ENCODE measurements at regions not wholly inside any gene's neighbourhood (a gene's known extent, or its start where the extent isn't known, plus 50 kb on each side); places are given as distances from the start of the nearest gene placed in this dataset.

GRCh38 chr2:194946826-194947225, 710.2 kb upstream of the SLC39A10 start:
- Histone ChIP-seq H3K36me3 (ENCODE audit: control insufficient read depth in 2 of 2, extremely low read depth in 1 of 2, insufficient read depth in 2 of 2, low read length in 2 of 2) (no peaks in the 10 kb centered on the region), H3K27me3 (ENCODE audit: control insufficient read depth in 2 of 2, insufficient read depth in 2 of 2, low read length in 2 of 2) (no peaks in the 10 kb centered on the region), H3K9me3 (replicated peaks; ENCODE audit: control insufficient read depth, insufficient read depth, low read length) (no peaks in the 10 kb centered on the region), H3K27ac (ENCODE audit: insufficient read depth, low read depth, low read length) (no peak overlapping the region), H3K9ac (replicated peaks; ENCODE audit: extremely low read depth, insufficient read depth, low read length) (no peak overlapping the region), H3K4me1 (ENCODE audit: control insufficient read depth, extremely low read depth, insufficient read depth, low read length) (no peaks in the 10 kb centered on the region), H3K4me2 (ENCODE audit: insufficient read depth, low read length) (no peak overlapping the region), H3K9me1 (replicated peaks; ENCODE audit: control insufficient read depth, extremely low read depth, insufficient read depth, low read length) (no peaks in the 10 kb centered on the region), H2AFZ (ENCODE audit: low read depth, low read length) (no peak overlapping the region), H3K79me2 (ENCODE audit: control insufficient read depth, insufficient read depth, low read length) (no peaks in the 10 kb centered on the region), H3K4me3 (replicated peaks in 1 of 3; ENCODE audit: insufficient read depth in 1 of 3, low read depth in 1 of 3, low read length in 3 of 3) (no peak overlapping the region), H4K20me1 (replicated peaks; ENCODE audit: control insufficient read depth, extremely low read depth, insufficient read depth, low read length) (no peaks in the 10 kb centered on the region)
- intact Hi-C loops (cut with micrococcal nuclease), result no loop called here
- CTCF ChIA-PET, result no interaction called here
- dilution Hi-C loops (cut with MboI; ENCODE audit: extremely low pct_ligation_motif_present, low sequenced_read_pairs), result no loop called here
- TF ChIP-seq MYC (IDR thresholded peaks at IDR 0.05; ENCODE audit: low read depth, low read length) (no peak), FOS (IDR thresholded peaks at IDR 0.05; ENCODE audit: borderline replicate concordance, insufficient read depth, low read length) (no peak), JUN (IDR thresholded peaks at IDR 0.05; ENCODE audit: borderline replicate concordance, insufficient read depth, insufficient read length, low read depth) (no peak)
- TF ChIP-seq, protein P1, sequence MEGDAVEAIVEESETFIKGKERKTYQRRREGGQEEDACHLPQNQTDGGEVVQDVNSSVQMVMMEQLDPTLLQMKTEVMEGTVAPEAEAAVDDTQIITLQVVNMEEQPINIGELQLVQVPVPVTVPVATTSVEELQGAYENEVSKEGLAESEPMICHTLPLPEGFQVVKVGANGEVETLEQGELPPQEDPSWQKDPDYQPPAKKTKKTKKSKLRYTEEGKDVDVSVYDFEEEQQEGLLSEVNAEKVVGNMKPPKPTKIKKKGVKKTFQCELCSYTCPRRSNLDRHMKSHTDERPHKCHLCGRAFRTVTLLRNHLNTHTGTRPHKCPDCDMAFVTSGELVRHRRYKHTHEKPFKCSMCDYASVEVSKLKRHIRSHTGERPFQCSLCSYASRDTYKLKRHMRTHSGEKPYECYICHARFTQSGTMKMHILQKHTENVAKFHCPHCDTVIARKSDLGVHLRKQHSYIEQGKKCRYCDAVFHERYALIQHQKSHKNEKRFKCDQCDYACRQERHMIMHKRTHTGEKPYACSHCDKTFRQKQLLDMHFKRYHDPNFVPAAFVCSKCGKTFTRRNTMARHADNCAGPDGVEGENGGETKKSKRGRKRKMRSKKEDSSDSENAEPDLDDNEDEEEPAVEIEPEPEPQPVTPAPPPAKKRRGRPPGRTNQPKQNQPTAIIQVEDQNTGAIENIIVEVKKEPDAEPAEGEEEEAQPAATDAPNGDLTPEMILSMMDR (IDR thresholded peaks at IDR 0.05; ENCODE audit: extremely low read depth in 1 of 2, insufficient read depth in 1 of 2, low read depth in 1 of 2, low read length in 2 of 2), result no peak
- no peak for DNase-seq (ENCODE audit: low read depth, low spot score)
- BruUV-seq (replicated peaks), result no TSS peak
- FAIRE-seq, result no peak
- POLR2A ChIA-PET, result no interaction called here

GRCh38 chr2:194938066-194938465, 719.0 kb upstream of the SLC39A10 start:
- no peak for FAIRE-seq
- Histone ChIP-seq H3K9ac (replicated peaks; ENCODE audit: extremely low read depth, insufficient read depth, low read length) (no peak overlapping the region), H3K27me3 (ENCODE audit: control insufficient read depth in 2 of 2, insufficient read depth in 2 of 2, low read length in 2 of 2) (no peaks in the 10 kb centered on the region), H4K20me1 (replicated peaks; ENCODE audit: control insufficient read depth, extremely low read depth, insufficient read depth, low read length) (no peaks in the 10 kb centered on the region), H3K36me3 (ENCODE audit: control insufficient read depth in 2 of 2, extremely low read depth in 1 of 2, insufficient read depth in 2 of 2, low read length in 2 of 2) (no peaks in the 10 kb centered on the region), H3K4me2 (ENCODE audit: insufficient read depth, low read length) (no peak overlapping the region), H3K9me3 (replicated peaks; ENCODE audit: control insufficient read depth, insufficient read depth, low read length) (peaks cover 2% of the 10 kb centered on the region), H3K4me1 (ENCODE audit: control insufficient read depth, extremely low read depth, insufficient read depth, low read length) (no peaks in the 10 kb centered on the region), H3K4me3 (replicated peaks in 1 of 3; ENCODE audit: insufficient read depth in 1 of 3, low read depth in 1 of 3, low read length in 3 of 3) (no peak overlapping the region), H3K27ac (ENCODE audit: insufficient read depth, low read depth, low read length) (no peak overlapping the region), H3K79me2 (ENCODE audit: control insufficient read depth, insufficient read depth, low read length) (no peaks in the 10 kb centered on the region), H3K9me1 (replicated peaks; ENCODE audit: control insufficient read depth, extremely low read depth, insufficient read depth, low read length) (no peaks in the 10 kb centered on the region), H2AFZ (ENCODE audit: low read depth, low read length) (no peak overlapping the region)
- intact Hi-C loops (cut with micrococcal nuclease) (no loop called here), dilution Hi-C loops (cut with MboI; ENCODE audit: extremely low pct_ligation_motif_present, low sequenced_read_pairs) (no loop called here)
- BruUV-seq (replicated peaks), result no TSS peak
- DNase-seq (ENCODE audit: low read depth, low spot score), result no peak
- TF ChIP-seq FOS (IDR thresholded peaks at IDR 0.05; ENCODE audit: borderline replicate concordance, insufficient read depth, low read length) (no peak), EZH2 (IDR thresholded peaks at IDR 0.05; ENCODE audit: borderline replicate concordance, low read depth, low read length, severe bottlenecking) (no peak), POLR2A (IDR thresholded peaks at IDR 0.05; ENCODE audit: low read depth, low read length) (no peak), JUN (IDR thresholded peaks at IDR 0.05; ENCODE audit: borderline replicate concordance, insufficient read depth, insufficient read length, low read depth) (no peak), POLR2AphosphoS5 (IDR thresholded peaks at IDR 0.05; ENCODE audit: insufficient read depth, low read depth, low read length) (no peak), MAX (IDR thresholded peaks at IDR 0.05; ENCODE audit: insufficient read depth, insufficient read length) (no peak), MYC (IDR thresholded peaks at IDR 0.05; ENCODE audit: low read depth, low read length) (no peak), GATA2 (IDR thresholded peaks at IDR 0.05; ENCODE audit: insufficient read depth, insufficient read length, low read depth, low read length) (no peak)
- TF ChIP-seq, protein P1 (IDR thresholded peaks at IDR 0.05; ENCODE audit: extremely low read depth in 1 of 2, insufficient read depth in 1 of 2, low read depth in 1 of 2, low read length in 2 of 2), result no peak
- ChIA-PET POLR2A (no interaction called here), CTCF (no interaction called here)

Data from endothelial cell of umbilical vein (primary cell).